GM18505 (cell line): ENCODE measurements at regions not wholly inside any gene's neighbourhood (a gene's known extent, or its start where the extent isn't known, plus 50 kb on each side); places are given as distances from the start of the nearest gene placed in this dataset.
"Not testable (repeated sequence)": the region's sequence is repeated elsewhere in the genome, so short reads cannot be mapped to it uniquely, and the experiment has no call there.

Experiments
- ATAC-seq: cut with Tn5 transposase; IDR thresholded peaks from one replicate; pipeline ENCODE4 v1.9.1; 2021; ENCODE audit not compliant: unreplicated experiment
- POLR2A ChIP-seq: IDR thresholded peaks from 4 replicates; pipeline ENCODE4 v1.6.1; 2011; ENCODE audit warnings: borderline replicate concordance; ENCODE audit not compliant: insufficient read depth, insufficient read length; ENCODE audit errors: extremely low read depth

DNA sequence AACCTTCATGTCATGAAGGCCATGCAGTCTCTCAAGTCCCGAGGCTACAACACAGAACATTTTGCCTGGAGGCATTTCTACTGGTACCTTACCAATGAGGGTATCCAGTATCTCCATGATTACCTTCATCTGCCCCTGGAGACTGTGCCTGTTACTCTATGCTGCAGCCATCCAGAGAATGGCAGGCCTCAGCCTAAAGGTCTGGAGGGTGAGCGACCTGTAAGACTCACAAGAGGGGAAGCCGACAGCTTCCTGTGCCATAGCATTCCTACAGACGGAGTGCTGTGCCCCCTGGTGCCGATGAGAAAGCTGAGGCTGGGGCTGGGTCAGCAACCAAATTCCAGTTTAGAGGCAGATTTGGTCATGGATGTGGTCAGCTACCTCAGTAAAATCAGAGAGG, 51.3 kb upstream of the CADPS start:
- TF ChIP-seq POLR2A, result no peak

DNA sequence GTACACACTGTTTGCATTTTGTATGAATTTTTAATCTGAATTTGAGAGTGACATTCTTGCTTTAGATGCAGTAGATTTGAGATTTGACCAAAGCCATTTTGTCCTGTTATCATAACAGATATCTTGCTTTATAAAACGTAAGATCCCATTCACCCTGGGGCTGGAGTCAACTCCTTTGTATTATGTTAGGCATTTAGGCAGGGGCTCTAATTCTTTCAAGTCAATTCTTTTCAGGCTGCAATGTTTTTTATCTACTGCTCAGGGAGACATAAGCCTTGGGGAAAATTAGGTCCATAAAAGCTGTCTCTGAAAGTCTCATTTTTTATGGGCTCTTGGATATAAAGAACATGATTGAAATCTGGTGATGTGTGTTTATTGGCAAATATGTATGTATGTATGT, 53.0 kb upstream of the CADPS start:
- no peak for TF ChIP-seq POLR2A
- ATAC-seq, result no peak

More for the DNA sequence above, 51.3 kb upstream of the CADPS start:
- no peak for ATAC-seq

DNA sequence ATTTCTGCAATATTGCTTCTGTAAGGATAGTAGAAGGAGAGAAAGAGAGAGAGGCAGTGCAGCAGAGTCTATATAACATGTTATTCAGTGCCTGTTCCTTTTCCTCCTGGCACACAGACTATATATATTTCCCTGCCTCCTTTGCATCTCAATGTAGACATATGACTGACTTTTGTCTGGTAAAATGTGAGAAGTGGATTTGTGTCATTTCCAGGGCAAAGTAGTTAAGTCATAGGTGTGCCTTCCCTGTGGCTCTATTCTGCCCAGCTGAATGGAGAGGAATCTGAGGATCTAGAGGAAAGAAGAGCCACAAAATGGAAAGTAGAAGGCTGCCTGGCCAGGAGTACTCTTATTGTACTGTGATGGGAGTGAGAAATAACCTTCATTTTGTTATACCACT, 54.6 kb upstream of the CADPS start:
- no peak for TF ChIP-seq POLR2A
- no peak for ATAC-seq

DNA sequence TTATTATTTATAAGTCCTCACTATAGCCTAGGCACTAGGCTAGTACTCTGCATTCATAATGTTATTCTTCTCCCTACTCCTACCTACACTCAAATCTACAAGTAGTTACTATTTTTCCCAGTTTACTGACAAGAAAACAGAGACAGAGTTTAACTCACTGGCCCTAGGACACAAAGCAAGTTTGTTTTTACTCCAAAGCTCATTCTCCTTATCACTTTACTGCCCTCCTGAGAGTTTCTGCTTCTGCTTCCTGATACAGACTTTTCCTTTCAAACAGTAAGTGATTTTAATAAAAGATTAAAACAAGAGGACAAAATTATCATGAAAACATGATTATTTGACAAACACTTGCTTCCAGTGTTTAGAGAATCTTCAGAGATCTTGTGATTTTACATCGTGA, 60.6 kb upstream of the CADPS start:
- no peak for ATAC-seq

DNA sequence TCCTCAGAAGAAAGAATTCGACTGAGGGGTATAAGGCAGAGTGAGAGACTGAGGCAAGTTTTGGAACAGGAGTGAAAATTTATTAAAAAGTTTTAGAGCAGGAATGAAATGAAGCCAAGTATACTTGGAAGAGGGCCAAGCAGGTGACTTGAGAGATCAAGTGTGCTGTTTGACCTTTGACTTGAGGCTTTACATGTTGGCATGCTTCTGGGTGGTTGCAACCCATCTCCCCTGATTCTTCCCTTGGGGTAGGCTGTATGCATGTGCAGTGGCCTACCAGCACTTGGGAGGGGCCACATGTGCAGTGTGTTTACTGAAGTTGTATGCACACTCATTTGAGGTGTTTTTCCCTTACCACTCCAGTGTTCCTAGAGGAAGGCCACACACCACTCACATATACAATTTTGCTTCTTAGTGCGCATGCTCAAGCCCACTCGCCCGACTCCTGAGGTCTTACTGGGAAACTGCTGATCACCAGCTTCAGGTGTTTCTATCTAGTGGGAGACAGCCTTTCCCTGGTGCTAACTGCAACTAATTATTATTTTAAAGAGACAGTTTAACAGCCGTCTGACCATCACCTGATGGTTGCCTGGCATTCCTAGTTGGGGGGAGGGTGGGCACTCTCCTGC, 61.5 kb upstream of the CADPS start:
- ATAC-seq, result no peak
- no peak for TF ChIP-seq POLR2A

More for the DNA sequence above, 60.6 kb upstream of the CADPS start:
- no peak for TF ChIP-seq POLR2A

DNA sequence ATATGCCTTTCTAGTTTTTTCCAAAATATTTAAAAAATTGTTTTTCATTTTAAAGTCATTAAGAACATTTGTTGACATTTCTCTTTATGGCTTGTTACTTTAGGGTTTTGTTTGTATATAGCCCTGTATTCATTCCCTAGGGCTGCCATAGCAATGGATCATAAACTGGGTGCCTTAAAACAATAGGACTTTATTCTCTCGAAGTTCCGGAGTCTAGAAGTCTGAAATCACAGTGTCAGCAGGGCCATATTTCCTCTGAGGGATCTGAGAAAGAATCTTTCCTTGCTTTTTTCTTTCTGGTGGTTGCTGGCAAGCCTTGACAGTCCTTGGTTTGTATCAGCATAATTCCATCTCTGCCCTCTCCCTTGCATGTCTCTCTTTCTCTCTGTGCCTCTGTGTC, 63.4 kb upstream of the CADPS start:
- no peak for TF ChIP-seq POLR2A
- ATAC-seq, result no peak

DNA sequence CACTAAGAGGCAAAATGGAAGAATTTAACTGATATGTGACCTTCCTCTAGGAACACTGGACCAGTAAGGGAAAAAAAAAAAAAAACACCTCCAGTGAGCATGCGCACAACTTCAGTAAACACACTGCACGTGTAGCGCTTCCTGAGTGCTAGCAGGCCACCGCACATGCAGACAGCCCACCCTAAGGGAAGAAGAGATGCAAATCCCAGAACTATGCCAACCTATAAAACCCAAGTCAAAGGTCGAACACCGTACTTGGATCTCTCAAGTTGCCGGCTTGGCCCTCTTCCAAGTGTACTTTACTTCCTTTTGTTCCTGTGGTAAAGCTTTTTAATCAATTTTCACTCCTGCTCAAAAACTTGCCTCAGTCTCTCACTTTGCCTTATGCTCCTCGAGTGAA, 64.5 kb upstream of the CADPS start:
- ATAC-seq, result no peak
- TF ChIP-seq POLR2A, result no peak

DNA sequence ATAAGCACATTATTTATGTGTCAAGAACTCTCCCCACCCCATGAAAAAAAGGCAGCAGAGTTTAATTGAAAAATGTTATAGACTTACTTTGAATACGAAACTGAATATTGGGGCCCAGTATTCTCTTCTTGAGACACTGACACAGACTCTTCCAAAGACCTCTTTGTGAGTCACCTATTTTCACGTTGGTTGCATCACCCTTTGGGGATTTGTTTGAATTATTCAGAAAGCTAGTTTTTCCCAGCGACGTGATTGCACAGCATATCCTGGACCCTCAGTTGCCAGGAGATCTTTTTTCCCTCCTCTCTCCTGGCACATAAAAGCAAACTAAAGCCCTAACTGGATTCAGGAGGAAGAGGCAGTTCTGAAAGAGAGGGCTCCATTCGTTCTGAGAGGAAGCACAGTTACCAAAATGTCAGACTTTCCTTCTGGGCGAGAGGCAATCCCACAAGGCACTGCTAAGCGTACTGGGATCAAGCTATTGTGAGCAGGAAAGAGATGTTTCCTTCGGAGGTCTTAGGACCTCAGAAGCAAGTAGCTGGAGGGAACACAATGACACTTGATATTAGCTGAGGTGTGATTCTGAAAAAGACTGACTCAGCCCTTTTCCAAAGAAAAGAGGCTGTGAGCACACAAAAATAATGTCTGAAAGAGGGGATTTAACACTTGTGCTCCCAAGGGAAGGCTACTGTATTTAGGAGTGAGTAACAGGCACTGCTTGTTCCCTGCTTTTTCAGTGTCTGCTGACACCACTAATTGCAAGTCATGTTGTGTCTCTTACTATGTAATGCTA, 65.8 kb upstream of the CADPS start:
- ATAC-seq, result no peak
- no peak for TF ChIP-seq POLR2A

DNA sequence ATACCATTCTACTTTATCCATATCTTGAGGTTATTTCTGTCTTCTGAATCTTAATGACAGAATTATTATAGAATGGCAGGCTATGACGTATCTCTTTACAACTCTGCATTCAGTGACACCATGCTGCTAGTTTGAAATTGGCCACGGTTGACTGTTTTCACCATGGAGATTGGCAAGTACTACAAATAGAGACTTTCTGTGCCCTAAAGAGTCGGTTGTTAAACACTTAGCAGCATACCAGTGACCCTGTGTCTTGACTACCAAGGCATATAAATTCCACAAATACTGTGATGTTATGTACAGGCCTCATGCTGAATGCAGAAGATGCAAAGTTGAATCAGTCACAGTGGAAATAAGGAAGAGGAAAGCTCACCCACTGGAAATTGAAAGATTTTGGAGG, 67.0 kb upstream of the CADPS start:
- TF ChIP-seq POLR2A, result no peak
- ATAC-seq, result no peak

DNA sequence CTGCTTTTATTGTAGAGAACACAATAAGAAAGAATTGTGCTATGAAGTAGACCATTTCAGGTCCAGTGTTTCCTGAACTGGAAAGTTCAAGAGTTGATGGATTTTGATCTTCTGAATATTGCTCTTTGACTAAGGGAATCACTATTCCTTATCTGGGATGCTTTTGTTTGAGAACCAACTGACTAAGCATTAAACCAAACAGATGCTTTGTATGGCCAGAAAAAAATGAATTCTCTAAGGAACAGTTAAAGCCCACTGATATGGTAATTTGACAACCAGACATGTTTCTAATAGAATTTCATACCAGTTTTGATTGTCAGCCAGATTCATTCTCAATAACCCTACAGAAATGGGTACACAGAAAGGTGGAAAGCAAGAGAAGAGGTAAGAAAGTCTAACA, 67.5 kb upstream of the CADPS start:
- no peak for ATAC-seq
- TF ChIP-seq POLR2A, result no peak

DNA sequence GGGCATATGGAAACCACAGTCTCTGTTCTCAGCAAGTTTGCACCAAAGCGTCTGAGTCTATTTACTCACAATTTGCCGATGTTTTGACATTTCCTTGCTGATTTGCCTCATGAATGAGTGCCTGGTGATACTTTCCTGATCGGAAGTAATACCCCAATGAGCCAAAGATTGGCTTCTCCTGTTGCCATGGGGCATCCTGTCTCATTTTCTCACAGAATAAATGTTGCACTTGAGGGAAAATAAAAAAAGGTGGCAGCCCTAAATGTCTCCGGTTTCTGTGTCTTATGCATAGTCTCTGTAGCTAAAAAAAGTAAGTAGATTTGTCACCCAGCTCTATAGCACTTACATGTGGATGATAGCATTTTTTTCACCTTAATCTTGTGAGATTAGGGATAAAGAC, 73.7 kb upstream of the CADPS start:
- no peak for TF ChIP-seq POLR2A
- ATAC-seq, result no peak

DNA sequence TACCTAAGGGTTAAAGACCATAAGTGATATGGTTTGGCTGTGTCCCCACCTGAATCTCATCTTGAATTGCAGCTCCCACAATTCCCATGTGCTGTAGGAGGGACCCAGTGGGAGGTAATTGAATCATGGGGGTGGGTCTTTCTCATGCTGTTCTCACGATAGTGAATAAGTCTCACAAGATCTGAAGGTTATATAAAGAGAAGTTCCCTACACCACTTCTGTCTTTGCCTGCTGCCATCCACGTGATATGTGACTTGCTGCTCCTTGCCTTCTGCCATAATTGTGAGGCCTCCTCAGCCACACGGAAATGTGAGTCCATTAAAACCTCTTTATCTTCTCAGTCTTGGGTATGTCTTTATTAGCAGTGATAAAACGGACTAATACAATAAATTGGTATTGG, 75.0 kb upstream of the CADPS start:
- no peak for ATAC-seq
- TF ChIP-seq POLR2A, result no peak

DNA sequence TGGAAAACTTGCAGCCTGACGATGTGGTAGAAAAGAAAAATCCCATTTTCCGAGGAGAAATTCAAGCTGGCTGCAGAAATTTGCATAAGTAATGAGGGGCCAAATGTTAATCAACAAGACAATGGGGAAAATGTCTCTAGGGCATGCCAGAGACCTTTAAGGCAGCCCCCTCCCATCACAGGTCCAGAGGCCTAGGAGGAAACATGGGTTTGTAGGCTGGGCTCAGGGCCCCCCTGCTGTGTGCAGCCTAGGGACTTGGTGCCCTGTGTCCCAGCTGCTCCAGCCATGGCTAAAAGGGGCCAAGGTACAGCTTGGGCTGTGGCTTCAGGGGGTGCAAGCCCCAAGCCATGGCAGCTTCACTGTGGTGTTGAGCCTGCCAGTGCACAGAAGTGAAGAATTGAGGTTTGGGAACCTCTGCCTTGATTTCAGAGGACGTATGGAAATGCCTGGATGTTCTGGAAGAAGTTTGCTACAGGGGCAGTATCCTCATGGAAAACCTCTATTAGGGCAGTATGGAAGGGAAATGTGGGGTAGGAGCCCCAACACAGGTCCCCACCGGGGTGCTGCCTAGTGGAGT, 75.9 kb upstream of the CADPS start:
- no peak for TF ChIP-seq POLR2A
- no peak for ATAC-seq

DNA sequence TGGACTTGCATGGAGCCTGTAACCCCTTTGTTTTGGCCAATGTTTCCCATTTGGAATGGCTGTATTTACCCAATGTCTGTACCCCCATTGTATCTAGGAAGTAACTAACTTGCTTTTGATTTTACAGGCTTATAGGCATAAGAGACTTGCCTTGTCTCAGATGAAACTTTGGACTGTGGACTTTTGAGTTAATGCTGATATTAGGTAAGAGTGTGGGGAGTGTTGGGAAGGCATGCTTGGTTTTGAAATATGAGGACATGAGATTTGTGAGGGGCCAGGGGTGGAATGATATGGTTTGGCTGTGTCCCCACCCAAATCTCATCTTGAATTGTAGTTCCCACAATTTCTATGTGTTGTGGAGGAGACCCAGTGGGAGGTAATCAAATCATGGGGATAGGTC, 76.7 kb upstream of the CADPS start:
- not testable (repeated sequence) for ATAC-seq
